CD4-positive, alpha-beta T cell (primary cell): ENCODE measurements at regions not wholly inside any gene's neighbourhood (a gene's known extent, or its start where the extent isn't known, plus 50 kb on each side); places are given as distances from the start of the nearest gene placed in this dataset.

Source experiments
- ATAC-seq: fragments of 200-7000 bp; cut with Tn5 transposase; one replicate; pipeline ENCODE4 v1.10.0; 2022; ENCODE audit warnings: mild to moderate bottlenecking; ENCODE audit not compliant: poor library complexity
- CTCF ChIA-PET: fragments of 350-600 bp; sonication (Branson Sonifier 250); formaldehyde crosslinking; loops from one replicate; lab custom pipeline; 2021; ENCODE audit warnings: antibody characterized with exemption, inconsistent platforms; lab: Charles Lee
- POLR2A ChIA-PET: fragments of 350-600 bp; sonication (Branson Sonifier 250); formaldehyde crosslinking; loops from one replicate; lab custom pipeline; 2021; ENCODE audit warnings: antibody characterized with exemption, inconsistent platforms; lab: Charles Lee
- DNase-seq, 14 experiments: peaks; one replicate each; pipeline ENCODE4 v3.0.0-alpha.2; 2013 to 2020; ENCODE audit warnings: mixed read lengths in 2 of 14
- H3K27ac ChIP-seq, 2 donors: one replicate each; pipeline versions ENCODE4 v1.5.1 to v1.7.0; 2013; ENCODE audit warnings: low read length in 2 of 2, low read depth in 1 of 2, mild to moderate bottlenecking in 1 of 2
- H3K27me3 ChIP-seq, 2 experiments: 1 replicate in 1 of 2; 2 replicates in 1 of 2; pipeline versions ENCODE4 v1.6.1 to v1.7.0; 2013; ENCODE audit warnings: low read length in 2 of 2, control low read depth in 1 of 2, mild to moderate bottlenecking in 1 of 2, moderate library complexity in 1 of 2; ENCODE audit not compliant: insufficient read depth in 2 of 2, control insufficient read depth in 1 of 2
- H3K36me3 ChIP-seq: one replicate; pipeline ENCODE4 v1.6.1; 2013; ENCODE audit warnings: low read length, control low read depth; ENCODE audit not compliant: insufficient read depth
- H3K4me1 ChIP-seq: one replicate; pipeline ENCODE4 v1.6.1; 2013; ENCODE audit warnings: low read length, control low read depth; ENCODE audit not compliant: insufficient read depth
- H3K4me3 ChIP-seq: one replicate; pipeline ENCODE4 v1.5.1; 2013; ENCODE audit warnings: mild to moderate bottlenecking, low read length, moderate library complexity
- H3K9me3 ChIP-seq, 2 experiments: 1 replicate in 1 of 2; 2 replicates in 1 of 2; pipeline versions ENCODE4 v1.6.1 to v1.7.0; 2013; ENCODE audit warnings: low read length in 2 of 2, mild to moderate bottlenecking in 2 of 2, control low read depth in 1 of 2, moderate library complexity in 1 of 2; ENCODE audit not compliant: control insufficient read depth in 1 of 2, insufficient read depth in 1 of 2
- H3K27ac Mint-ChIP-seq: one replicate; pipeline ENCODE4 v1.8.0; 2020; ENCODE audit warnings: mixed read lengths
- H3K27me3 Mint-ChIP-seq: one replicate; pipeline ENCODE4 v1.8.0; 2021; ENCODE audit warnings: mixed read lengths
- H3K36me3 Mint-ChIP-seq: one replicate; pipeline ENCODE4 v1.8.0; 2021; ENCODE audit warnings: low read depth, mixed read lengths
- H3K4me1 Mint-ChIP-seq: one replicate; pipeline ENCODE4 v1.8.0; 2021; ENCODE audit warnings: low read depth, mixed read lengths
- H3K4me3 Mint-ChIP-seq: one replicate; pipeline ENCODE4 v1.8.0; 2020; ENCODE audit warnings: mild to moderate bottlenecking, mixed read lengths
- H3K9me3 Mint-ChIP-seq: one replicate; pipeline ENCODE4 v1.8.0; 2020; ENCODE audit warnings: mixed read lengths
- CTCF ChIP-seq: fragments of 200-600 bp; IDR thresholded peaks from one replicate; pipeline ENCODE4 v1.8.0; 2022; ENCODE audit warnings: antibody characterized with exemption, mild to moderate bottlenecking
- intact Hi-C, 2 experiments: fragments of 100-400 bp; cut with DNase I in 1 of 2; cut with micrococcal nuclease in 1 of 2; formaldehyde crosslinking; loops; one replicate each; pipeline versions ENCODE4 v1.15.1 to v1.9.0; 2023 to 2025; cut with DNase I, micrococcal nuclease

GRCh38 chr16:6709736-6710135 lies 622.9 kb upstream of the RBFOX1 start:
- H3K4me3 Mint-ChIP-seq: no peak overlapping the region
- H3K4me3 ChIP-seq: no peak overlapping the region
- DNase-seq: no peak
- no peaks in the 10 kb centered on the region for H3K4me1 ChIP-seq
- no peaks in the 10 kb centered on the region for H3K36me3 Mint-ChIP-seq
- H3K4me1 Mint-ChIP-seq: no peaks in the 10 kb centered on the region
- H3K27ac ChIP-seq: no peak overlapping the region
- intact Hi-C loops: no loop called here
- H3K9me3 ChIP-seq: no peaks in the 10 kb centered on the region
- no peak for ATAC-seq
- no peak for TF ChIP-seq CTCF
- no peaks in the 10 kb centered on the region for H3K27me3 Mint-ChIP-seq
- no peaks in the 10 kb centered on the region for H3K36me3 ChIP-seq
- POLR2A ChIA-PET: no interaction called here
- H3K27me3 ChIP-seq: no peaks in the 10 kb centered on the region
- peaks cover 22% of the 10 kb centered on the region for H3K9me3 Mint-ChIP-seq
- no peak overlapping the region for H3K27ac Mint-ChIP-seq
- CTCF ChIA-PET: no interaction called here

GRCh38 chr16:6708576-6709215 lies 623.9 kb upstream of the RBFOX1 start:
- POLR2A ChIA-PET: no interaction called here

GRCh38 chr16:6704306-6704930 lies 628.2 kb upstream of the RBFOX1 start:
- no peak overlapping the region for H3K4me3 Mint-ChIP-seq
- no peak overlapping the region for H3K27ac Mint-ChIP-seq
- H3K4me1 ChIP-seq: no peaks in the 10 kb centered on the region
- H3K9me3 Mint-ChIP-seq: peaks cover 10% of the 10 kb centered on the region
- POLR2A ChIA-PET: no interaction called here
- ATAC-seq: no peak
- no peaks in the 10 kb centered on the region for H3K36me3 Mint-ChIP-seq
- no peaks in the 10 kb centered on the region for H3K4me1 Mint-ChIP-seq
- H3K9me3 ChIP-seq: peaks cover 0 to 4% of the 10 kb centered on the region in 2 experiments
- no peak for TF ChIP-seq CTCF
- CTCF ChIA-PET: no interaction called here
- intact Hi-C loops: no loop called here
- H3K36me3 ChIP-seq: no peaks in the 10 kb centered on the region
- H3K27me3 Mint-ChIP-seq: no peaks in the 10 kb centered on the region
- no peak for DNase-seq
- H3K27ac ChIP-seq: no peak overlapping the region
- no peaks in the 10 kb centered on the region for H3K27me3 ChIP-seq
- no peak overlapping the region for H3K4me3 ChIP-seq

More at GRCh38 chr16:6708576-6709215, 623.9 kb upstream of the RBFOX1 start:
- CTCF ChIA-PET: no interaction called here
- H3K27ac ChIP-seq: no peak overlapping the region
- Mint-ChIP-seq H3K36me3 (no peaks in the 10 kb centered on the region), H3K27me3 (no peaks in the 10 kb centered on the region), H3K9me3 (peaks cover 20% of the 10 kb centered on the region), H3K27ac (no peak overlapping the region), H3K4me3 (no peak overlapping the region), H3K4me1 (no peaks in the 10 kb centered on the region)
- ATAC-seq (no peak), DNase-seq (no peak)
- intact Hi-C loops: no loop called here
- H3K27me3 ChIP-seq: no peaks in the 10 kb centered on the region
- no peak for TF ChIP-seq CTCF
- no peaks in the 10 kb centered on the region for H3K9me3 ChIP-seq
- no peak overlapping the region for H3K4me3 ChIP-seq
- H3K36me3 ChIP-seq: no peaks in the 10 kb centered on the region
- no peaks in the 10 kb centered on the region for H3K4me1 ChIP-seq
